Mesothelial cell of epicardium (in vitro differentiated cells): ENCODE measurements at regions not wholly inside any gene's neighbourhood (a gene's known extent, or its start where the extent isn't known, plus 50 kb on each side); places are given as distances from the start of the nearest gene placed in this dataset.

Experiments
- DNase-seq, 2 experiments: peaks; one replicate each; pipeline ENCODE4 v3.0.0; 2021; ENCODE audit warnings: low spot score in 2 of 2; ENCODE audit not compliant: unreplicated experiment in 2 of 2
- H3K27ac Mint-ChIP-seq: 2 replicates; pipeline ENCODE4 v1.8.0; 2021; ENCODE audit warnings: mixed read lengths
- H3K27me3 Mint-ChIP-seq: 2 replicates; pipeline ENCODE4 v1.8.0; 2021; ENCODE audit warnings: low read depth, mixed read lengths
- H3K36me3 Mint-ChIP-seq: 2 replicates; pipeline ENCODE4 v1.8.0; 2021; ENCODE audit warnings: mixed read lengths
- H3K4me1 Mint-ChIP-seq: 2 replicates; pipeline ENCODE4 v1.8.0; 2021; ENCODE audit warnings: mixed read lengths
- H3K4me3 Mint-ChIP-seq: 2 replicates; pipeline ENCODE4 v1.8.0; 2021; ENCODE audit warnings: mild to moderate bottlenecking, moderate library complexity, mixed read lengths
- H3K9me3 Mint-ChIP-seq: 2 replicates; pipeline ENCODE4 v1.8.0; 2021; ENCODE audit warnings: mixed read lengths
- TF ChIP-seq, protein P1 (sequence below): fragments of 200-600 bp; sonication (generic); IDR thresholded peaks from one replicate; pipeline ENCODE4 v1.5.0; 2021; ENCODE audit warnings: antibody characterized with exemption; ENCODE audit not compliant: unreplicated experiment

DNA sequence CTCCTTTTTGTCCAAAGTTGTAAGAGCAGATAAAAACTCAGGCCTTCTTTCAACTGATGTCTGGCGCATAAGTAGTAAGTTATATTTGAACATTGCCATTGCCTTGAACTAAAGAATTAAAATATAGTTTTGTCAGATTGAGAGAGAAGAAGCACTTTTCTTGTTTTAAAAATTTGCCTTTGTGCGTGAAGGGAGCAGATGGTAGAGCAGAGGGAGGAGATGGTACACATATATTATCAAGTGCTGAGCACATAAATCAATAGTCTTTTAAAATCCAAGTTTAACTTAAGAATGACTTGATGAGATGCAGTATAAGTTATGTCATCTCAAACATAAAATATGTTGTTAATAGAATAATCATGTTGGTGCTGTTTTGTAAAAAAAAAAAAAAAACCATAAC, 504.6 kb upstream of the KLHL1 start:
- Mint-ChIP-seq H3K9me3 (no peaks in the 10 kb centered on the region), H3K4me1 (peaks cover 8% of the 10 kb centered on the region), H3K27ac (no peak overlapping the region), H3K36me3 (no peaks in the 10 kb centered on the region), H3K4me3 (no peak overlapping the region), H3K27me3 (peaks cover 2% of the 10 kb centered on the region)
- TF ChIP-seq, protein P1, sequence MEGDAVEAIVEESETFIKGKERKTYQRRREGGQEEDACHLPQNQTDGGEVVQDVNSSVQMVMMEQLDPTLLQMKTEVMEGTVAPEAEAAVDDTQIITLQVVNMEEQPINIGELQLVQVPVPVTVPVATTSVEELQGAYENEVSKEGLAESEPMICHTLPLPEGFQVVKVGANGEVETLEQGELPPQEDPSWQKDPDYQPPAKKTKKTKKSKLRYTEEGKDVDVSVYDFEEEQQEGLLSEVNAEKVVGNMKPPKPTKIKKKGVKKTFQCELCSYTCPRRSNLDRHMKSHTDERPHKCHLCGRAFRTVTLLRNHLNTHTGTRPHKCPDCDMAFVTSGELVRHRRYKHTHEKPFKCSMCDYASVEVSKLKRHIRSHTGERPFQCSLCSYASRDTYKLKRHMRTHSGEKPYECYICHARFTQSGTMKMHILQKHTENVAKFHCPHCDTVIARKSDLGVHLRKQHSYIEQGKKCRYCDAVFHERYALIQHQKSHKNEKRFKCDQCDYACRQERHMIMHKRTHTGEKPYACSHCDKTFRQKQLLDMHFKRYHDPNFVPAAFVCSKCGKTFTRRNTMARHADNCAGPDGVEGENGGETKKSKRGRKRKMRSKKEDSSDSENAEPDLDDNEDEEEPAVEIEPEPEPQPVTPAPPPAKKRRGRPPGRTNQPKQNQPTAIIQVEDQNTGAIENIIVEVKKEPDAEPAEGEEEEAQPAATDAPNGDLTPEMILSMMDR = no peak
- no peak for DNase-seq

DNA sequence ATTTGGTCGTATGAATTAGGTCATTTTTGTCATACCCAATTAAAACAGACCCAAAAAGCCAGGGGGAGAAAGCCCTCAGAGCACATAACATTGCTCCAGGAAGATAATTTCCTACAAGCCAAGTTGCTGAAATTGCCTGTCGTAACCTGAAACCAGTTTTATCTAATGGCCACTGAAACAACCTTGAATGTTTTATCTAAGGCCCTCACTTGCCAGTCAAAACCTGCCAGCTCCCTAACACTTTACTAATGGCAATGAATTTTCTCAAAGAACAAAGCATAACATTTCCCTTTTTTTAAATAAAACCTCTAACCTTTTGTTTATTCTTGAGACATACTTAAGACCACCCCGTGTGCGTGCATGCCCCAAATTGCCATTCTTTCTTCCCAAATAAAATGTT, 496.2 kb upstream of the KLHL1 start:
- DNase-seq = no peak
- peaks cover 12% of the 10 kb centered on the region for H3K9me3 Mint-ChIP-seq
- H3K27me3 Mint-ChIP-seq = no peaks in the 10 kb centered on the region
- peaks cover 4% of the 10 kb centered on the region for H3K36me3 Mint-ChIP-seq
- H3K4me1 Mint-ChIP-seq = peaks cover 5% of the 10 kb centered on the region
- TF ChIP-seq, protein P1 = no peak
- no peak overlapping the region for H3K4me3 Mint-ChIP-seq
- H3K27ac Mint-ChIP-seq = no peak overlapping the region

DNA sequence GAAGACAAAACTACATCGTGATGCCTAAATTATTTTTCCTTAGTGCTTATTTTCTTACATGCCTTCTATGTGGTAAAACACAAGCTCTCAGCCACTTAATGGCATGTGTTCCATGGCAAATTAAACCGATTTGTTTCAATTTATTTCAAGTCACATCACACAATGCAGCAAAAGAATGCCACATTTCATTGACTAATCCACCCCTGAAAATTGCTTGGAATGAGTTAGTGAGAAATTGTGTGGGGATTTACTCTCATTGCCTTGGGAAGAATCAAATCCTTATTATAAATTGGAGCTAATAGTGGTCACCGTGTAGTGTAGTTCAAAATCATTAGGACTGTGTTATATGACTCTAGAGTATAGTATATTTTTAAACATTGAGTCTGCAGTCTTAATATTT, 485.5 kb upstream of the KLHL1 start:
- DNase-seq = no peak
- H3K27ac Mint-ChIP-seq = no peak overlapping the region
- H3K4me3 Mint-ChIP-seq = no peak overlapping the region
- TF ChIP-seq, protein P1 = no peak
- no peaks in the 10 kb centered on the region for H3K36me3 Mint-ChIP-seq
- H3K9me3 Mint-ChIP-seq = no peaks in the 10 kb centered on the region
- H3K27me3 Mint-ChIP-seq = no peaks in the 10 kb centered on the region
- peaks cover 6% of the 10 kb centered on the region for H3K4me1 Mint-ChIP-seq

DNA sequence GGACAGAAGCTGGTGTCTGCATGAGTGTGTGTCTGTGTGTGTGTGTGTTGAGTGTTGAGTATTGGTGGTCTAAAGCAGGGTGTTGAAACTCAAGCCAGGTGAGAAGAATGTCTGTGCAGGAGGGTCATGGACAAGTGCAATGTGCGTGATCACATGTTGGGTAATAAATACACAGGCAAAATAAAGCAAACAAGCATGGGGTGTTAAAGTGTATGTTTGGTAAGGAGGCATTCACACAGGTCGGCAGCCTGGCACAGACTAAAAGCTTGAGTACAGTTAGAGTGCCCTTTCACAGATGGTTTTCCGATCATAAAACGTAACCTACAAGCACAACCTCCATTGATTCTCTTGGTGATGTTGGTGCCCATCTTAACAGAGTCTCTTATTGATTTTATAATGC, 476.9 kb upstream of the KLHL1 start:
- no peaks in the 10 kb centered on the region for H3K36me3 Mint-ChIP-seq
- H3K4me3 Mint-ChIP-seq = no peak overlapping the region
- DNase-seq = no peak
- H3K27me3 Mint-ChIP-seq = no peaks in the 10 kb centered on the region
- TF ChIP-seq, protein P1 = no peak
- H3K4me1 Mint-ChIP-seq = no peaks in the 10 kb centered on the region
- peaks cover 14% of the 10 kb centered on the region for H3K9me3 Mint-ChIP-seq
- no peak overlapping the region for H3K27ac Mint-ChIP-seq

DNA sequence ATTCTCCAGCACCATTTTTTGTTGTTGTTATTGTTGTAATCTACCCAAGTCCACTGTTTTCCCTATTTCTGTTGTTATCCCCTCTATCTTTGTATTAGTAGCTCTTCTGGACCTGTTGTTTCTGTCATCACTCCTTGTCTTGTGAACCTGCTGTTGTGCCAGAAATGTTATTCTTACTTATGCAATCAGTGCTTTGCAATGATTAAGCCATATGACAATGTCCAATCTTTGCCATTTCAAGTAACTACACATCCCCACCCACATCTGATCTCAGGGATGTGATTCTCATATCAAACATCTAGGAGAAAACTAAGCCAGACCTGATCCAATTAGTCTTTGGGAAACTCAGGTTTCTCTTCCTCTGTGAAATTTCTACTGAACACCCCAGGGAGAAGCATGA, 472.6 kb upstream of the KLHL1 start:
- TF ChIP-seq, protein P1 = no peak
- H3K4me1 Mint-ChIP-seq = no peaks in the 10 kb centered on the region
- H3K27me3 Mint-ChIP-seq = no peaks in the 10 kb centered on the region
- H3K9me3 Mint-ChIP-seq = peaks cover 10% of the 10 kb centered on the region
- no peak overlapping the region for H3K27ac Mint-ChIP-seq
- no peak overlapping the region for H3K4me3 Mint-ChIP-seq
- H3K36me3 Mint-ChIP-seq = no peaks in the 10 kb centered on the region
- DNase-seq = no peak

DNA sequence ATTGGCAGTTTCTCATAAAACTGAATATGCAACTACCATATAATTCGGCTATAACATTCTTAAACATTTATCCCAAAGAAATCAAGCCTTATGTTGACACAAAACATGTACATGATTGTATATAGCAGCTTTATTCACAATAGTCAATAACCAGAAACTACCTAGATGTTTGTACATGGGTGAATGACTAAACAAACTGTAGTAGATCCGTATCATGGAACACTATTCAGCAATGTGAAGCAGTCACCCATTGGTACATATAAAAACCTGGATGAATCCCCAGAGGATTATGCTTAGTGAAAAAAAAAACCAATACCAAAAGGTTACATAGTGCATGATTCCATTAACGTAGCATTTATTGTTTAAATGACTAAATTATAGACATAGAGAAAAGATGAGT, 471.7 kb upstream of the KLHL1 start:
- no peak overlapping the region for H3K4me3 Mint-ChIP-seq
- H3K9me3 Mint-ChIP-seq = peaks cover 8% of the 10 kb centered on the region
- no peaks in the 10 kb centered on the region for H3K36me3 Mint-ChIP-seq
- H3K27me3 Mint-ChIP-seq = no peaks in the 10 kb centered on the region
- no peak for DNase-seq
- H3K4me1 Mint-ChIP-seq = peaks cover 4% of the 10 kb centered on the region
- TF ChIP-seq, protein P1 = no peak
- H3K27ac Mint-ChIP-seq = no peak overlapping the region
